K562 (cell line): ENCODE measurements at regions not wholly inside any gene's neighbourhood (a gene's known extent, or its start where the extent isn't known, plus 50 kb on each side); places are given as distances from the start of the nearest gene placed in this dataset.

Experiments
- ATAC-seq: fragments of 200-7000 bp; cut with Tn5 transposase; 3 replicates; pipeline ENCODE4 v1.9.1; 2020; ENCODE audit warnings: moderate library complexity
- BruUV-seq: library from RNA; stranded (reverse); fragments of 400-500 nt; replicated peaks from 2 replicates; lab custom pipeline; 2021; lab: Mats Ljungman, UMichigan
- CTCF ChIA-PET: fragments of 300-600 bp; formaldehyde crosslinking; extraction: SDS; loops from one replicate; lab custom pipeline; 2021; ENCODE audit warnings: low intra/inter-chr PET ratio; lab: Yijun Ruan, JAX
- POLR2A ChIA-PET: fragments of 300-600, 350-650 bp; sonication (Branson Sonifier 250); formaldehyde crosslinking; extraction: SDS; loops from one replicate; lab custom pipeline; 2021; ENCODE audit warnings: antibody characterized with exemption, inconsistent platforms; lab: Yijun Ruan, JAX
- DNase-seq, 4 experiments: peaks; one replicate each; pipeline versions ENCODE4 v3.0.0 to v3.0.0-alpha.2; 2011 to 2018; ENCODE audit warnings: low spot score in 3 of 4, mixed read lengths in 3 of 4; ENCODE audit errors: extremely low read depth in 1 of 4
- FAIRE-seq: peaks from 2 replicates; lab custom pipeline; 2011; peaks lifted over from hg19 to GRCh38; lab: Jason Lieb, UNC
- H2AFZ ChIP-seq: 2 replicates; pipeline ENCODE4 v1.6.0; 2011; ENCODE audit warnings: low read depth, low read length, control low read depth, inconsistent platforms
- H3K27ac ChIP-seq: fragments of 200-600 bp; 3 replicates; pipeline ENCODE4 v1.8.0; 2011; ENCODE audit warnings: low read depth, mild to moderate bottlenecking, control low read depth, inconsistent platforms, low read length, moderate library complexity, mixed read lengths; ENCODE audit errors: extremely low read depth
- H3K27me3 ChIP-seq, 2 experiments: fragments of 300-600 bp in 1 of 2; 2 replicates in 1 of 2; 3 replicates in 1 of 2; pipeline versions ENCODE4 v1.6.0 to v1.8.0; 2011; ENCODE audit warnings: inconsistent platforms in 2 of 2, low read length in 2 of 2, mild to moderate bottlenecking in 1 of 2, mixed read lengths in 1 of 2, moderate library complexity in 1 of 2; ENCODE audit not compliant: control insufficient read depth in 2 of 2, insufficient read depth in 2 of 2
- H3K36me3 ChIP-seq: fragments of 300-600 bp; 3 replicates; pipeline ENCODE4 v1.8.0; 2011; ENCODE audit warnings: mild to moderate bottlenecking, low read length, inconsistent platforms; ENCODE audit not compliant: control insufficient read depth, insufficient read depth
- H3K4me1 ChIP-seq, 2 experiments: fragments of 200-600 bp in 1 of 2; replicated peaks in 1 of 2; 2 replicates in 1 of 2; 3 replicates in 1 of 2; pipeline versions ENCODE4 v1.5.1 to v1.8.0; 2011; ENCODE audit warnings: inconsistent platforms in 2 of 2, low read length in 2 of 2, mild to moderate bottlenecking in 1 of 2, mixed read lengths in 1 of 2, moderate library complexity in 1 of 2; ENCODE audit not compliant: control insufficient read depth in 2 of 2, insufficient read depth in 2 of 2
- H3K4me2 ChIP-seq: 2 replicates; pipeline ENCODE4 v1.6.1; 2011; ENCODE audit warnings: low read length, control low read depth, inconsistent platforms, mixed read lengths; ENCODE audit not compliant: insufficient read depth
- H3K4me3 ChIP-seq: fragments of 200-600 bp; sonication (generic), shearing (Covaris generic); 2 replicates; pipeline ENCODE4 v1.5.1; 2016; ENCODE audit warnings: control low read depth, inconsistent platforms
- H3K79me2 ChIP-seq: fragments of 200-600 bp; 3 replicates; pipeline ENCODE4 v1.8.0; 2011; ENCODE audit warnings: low read length, inconsistent platforms; ENCODE audit not compliant: control insufficient read depth, insufficient read depth
- H3K9ac ChIP-seq, 2 experiments: 2 replicates each; pipeline versions ENCODE4 v1.6.0 to v1.6.1; 2011; ENCODE audit warnings: low read depth in 2 of 2, low read length in 2 of 2, control low read depth in 1 of 2, inconsistent platforms in 1 of 2, mild to moderate bottlenecking in 1 of 2, mixed read lengths in 1 of 2; ENCODE audit not compliant: insufficient read depth in 1 of 2
- H3K9me1 ChIP-seq: one replicate; pipeline ENCODE4 v1.6.0; 2011; ENCODE audit warnings: inconsistent platforms, mild to moderate bottlenecking, low read length, moderate library complexity; ENCODE audit not compliant: control insufficient read depth, insufficient read depth
- H3K9me3 ChIP-seq: replicated peaks from 2 replicates; pipeline ENCODE4 v1.5.1; 2011; ENCODE audit warnings: low read depth, low read length, inconsistent platforms; ENCODE audit not compliant: control insufficient read depth, insufficient read depth
- H4K20me1 ChIP-seq: replicated peaks from 2 replicates; pipeline ENCODE4 v1.6.1; 2011; ENCODE audit warnings: low read length, inconsistent platforms, mixed read lengths; ENCODE audit not compliant: control insufficient read depth, insufficient read depth
- BRF1 ChIP-seq: IDR thresholded peaks from 3 replicates; pipeline ENCODE4 v1.6.1; 2011; ENCODE audit warnings: borderline replicate concordance, mild to moderate bottlenecking; ENCODE audit not compliant: insufficient read length; ENCODE audit errors: extremely low read depth
- COPS2 ChIP-seq: fragments of 450-650 bp; conservative IDR thresholded peaks from 2 replicates; pipeline ENCODE4 v1.6.1; 2016; ENCODE audit warnings: mild to moderate bottlenecking, moderate library complexity
- CTCF ChIP-seq, 3 experiments: IDR thresholded peaks in 2 of 3; conservative IDR thresholded peaks in 1 of 3; 2 replicates each; pipeline ENCODE4 v1.5.1; 2011 to 2012; ENCODE audit warnings: low read length in 3 of 3, mild to moderate bottlenecking in 3 of 3, control low read depth in 2 of 3, improper control_type of control experiment in 1 of 3, inconsistent platforms in 1 of 3, low read depth in 1 of 3, mixed read lengths in 1 of 3, moderate library complexity in 1 of 3; ENCODE audit not compliant: insufficient read depth in 2 of 3
- EP400 ChIP-seq: fragments of 450-650 bp; IDR thresholded peaks from 2 replicates; pipeline ENCODE4 v1.6.1; 2017; ENCODE audit warnings: antibody characterized with exemption, mild to moderate bottlenecking, moderate library complexity
- HINFP ChIP-seq: fragments of 450-650 bp; conservative IDR thresholded peaks from 2 replicates; pipeline ENCODE4 v1.6.1; 2016; ENCODE audit warnings: missing genetic modification characterization, low read depth, mild to moderate bottlenecking, control low read depth, missing compliant biosample characterization
- PHB ChIP-seq: fragments of 250-450 bp; sonication (Bioruptor Pico); IDR thresholded peaks from 2 replicates; pipeline ENCODE4 v1.5.0; 2021
- TEAD1 ChIP-seq, 2 experiments: fragments of 450-650 bp in 1 of 2; sonication (generic) in 1 of 2; formaldehyde crosslinking; IDR thresholded peaks; 2 replicates each; pipeline versions ENCODE4 v1.4.0 to v1.8.0; 2020 to 2022; ENCODE audit warnings: mild to moderate bottlenecking in 2 of 2, missing genetic modification reagents in 1 of 2
- XRCC3 ChIP-seq: fragments of 450-650 bp; IDR thresholded peaks from 2 replicates; pipeline ENCODE4 v1.6.1; 2017; ENCODE audit warnings: mild to moderate bottlenecking, moderate library complexity
- ZNF316 ChIP-seq: fragments of 450-650 bp; IDR thresholded peaks from 2 replicates; pipeline ENCODE4 v1.6.1; 2016
- ZNF507 ChIP-seq: conservative IDR thresholded peaks from 2 replicates; pipeline ENCODE4 v1.6.1; 2017; ENCODE audit warnings: missing genetic modification characterization, missing compliant biosample characterization
- ZNF561 ChIP-seq: fragments of 450-650 bp; formaldehyde crosslinking; conservative IDR thresholded peaks from 2 replicates; pipeline ENCODE4 v1.4.0; 2020; ENCODE audit warnings: mild to moderate bottlenecking, moderate library complexity
- WGBS: fragments of 100-300 bp; shearing (Covaris generic); methylation state at CpG from one replicate; pipeline ENCODE4 v1.1.6; 2016; ENCODE audit warnings: low coverage, mixed read lengths; ENCODE audit not compliant: insufficient coverage; ENCODE audit errors: missing lambda C conversion rate; 5-methylcytosine and 5-hydroxymethylcytosine counted together
- in situ Hi-C: fragments of 300-500 bp; cut with MboI; formaldehyde crosslinking; loops from 4 replicates; pipeline ENCODE4 v1.15.0; 2018; ENCODE audit warnings: inconsistent platforms, mixed read lengths
- intact Hi-C: fragments of 100-400 bp; cut with micrococcal nuclease; formaldehyde crosslinking; loops from 2 replicates; pipeline ENCODE4 v1.14.2; 2022

- no peak for TF ChIP-seq HINFP
- no peak for TF ChIP-seq BRF1
- TF ChIP-seq EP400 = no peak
- TF ChIP-seq ZNF507 = no peak
- no peak for TF ChIP-seq COPS2
- no peak for TF ChIP-seq ZNF561 (CRISPR knock-in tag)
- no peak for TF ChIP-seq CTCF (IDR thresholded peaks at IDR 0.05 in 2 of 3, conservative IDR thresholded peaks at IDR 0.05 in 1 of 3; ENCODE audit: insufficient read depth in 2 of 3, low read depth in 1 of 3, low read length in 3 of 3)
- no peak for TF ChIP-seq TEAD1 (CRISPR knock-in tag; IDR thresholded peaks at IDR 0.05)
- TF ChIP-seq ZNF316 = no peak
- TF ChIP-seq PHB (CRISPR knock-in tag) = no peak
- no peak for TF ChIP-seq XRCC3
- no peak overlapping the region for H3K4me2 ChIP-seq
- no peak overlapping the region for H3K9ac ChIP-seq
- WGBS = 0% methylated on average over 1 of the region's 1 CpG
- no peaks in the 10 kb centered on the region for H3K9me3 ChIP-seq
- H3K27me3 ChIP-seq = no peaks in the 10 kb centered on the region
- H3K36me3 ChIP-seq = no peaks in the 10 kb centered on the region
- BruUV-seq = no TSS peak
- H3K4me3 ChIP-seq = no peak overlapping the region
- FAIRE-seq (no peak), ATAC-seq (no peak), DNase-seq (no peak)
- no peaks in the 10 kb centered on the region for H3K79me2 ChIP-seq
- H3K27ac ChIP-seq = no peak overlapping the region
- no peak overlapping the region for H2AFZ ChIP-seq
- CTCF ChIA-PET = no interaction called here
- no peaks in the 10 kb centered on the region for H4K20me1 ChIP-seq
- POLR2A ChIA-PET = no interaction called here
- intact Hi-C loops = no loop called here
- 0 out of 5 replicates have a peak, but pooled peaks cover 0 to 4% of the 10 kb centered on the region in 2 experiments for H3K4me1 ChIP-seq
- no peaks in the 10 kb centered on the region for H3K9me1 ChIP-seq
- in situ Hi-C loops = no loop called here
These were observed 209.3 kb upstream of the POGK start for GRCh38 chr1:166629946-166630345.
